ENCODE measurements at regions not wholly inside any gene's neighbourhood (a gene's known extent, or its start where the extent isn't known, plus 50 kb on each side); places are given as distances from the start of the nearest gene placed in this dataset.

DNA sequence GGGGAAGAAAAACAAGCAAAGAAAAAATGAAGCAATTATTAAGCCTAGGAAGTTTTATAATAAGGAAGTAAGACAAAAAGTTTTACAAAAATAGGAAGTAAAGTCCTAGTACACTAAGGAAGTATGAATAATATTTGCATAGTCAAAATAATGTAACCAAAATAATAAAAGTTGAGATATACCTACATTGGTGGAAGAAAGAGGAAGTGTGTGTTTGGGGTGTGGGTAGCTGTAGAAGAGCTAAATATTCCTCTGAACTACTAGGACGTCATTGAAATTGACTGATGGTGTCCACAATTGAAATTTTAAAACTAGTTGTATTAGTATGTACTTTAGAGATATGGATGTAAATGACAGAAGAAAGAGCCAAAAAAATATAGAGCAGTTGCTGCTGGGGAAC, 228.4 kb upstream of the OTX2 start:
- TF ChIP-seq, protein P1, sequence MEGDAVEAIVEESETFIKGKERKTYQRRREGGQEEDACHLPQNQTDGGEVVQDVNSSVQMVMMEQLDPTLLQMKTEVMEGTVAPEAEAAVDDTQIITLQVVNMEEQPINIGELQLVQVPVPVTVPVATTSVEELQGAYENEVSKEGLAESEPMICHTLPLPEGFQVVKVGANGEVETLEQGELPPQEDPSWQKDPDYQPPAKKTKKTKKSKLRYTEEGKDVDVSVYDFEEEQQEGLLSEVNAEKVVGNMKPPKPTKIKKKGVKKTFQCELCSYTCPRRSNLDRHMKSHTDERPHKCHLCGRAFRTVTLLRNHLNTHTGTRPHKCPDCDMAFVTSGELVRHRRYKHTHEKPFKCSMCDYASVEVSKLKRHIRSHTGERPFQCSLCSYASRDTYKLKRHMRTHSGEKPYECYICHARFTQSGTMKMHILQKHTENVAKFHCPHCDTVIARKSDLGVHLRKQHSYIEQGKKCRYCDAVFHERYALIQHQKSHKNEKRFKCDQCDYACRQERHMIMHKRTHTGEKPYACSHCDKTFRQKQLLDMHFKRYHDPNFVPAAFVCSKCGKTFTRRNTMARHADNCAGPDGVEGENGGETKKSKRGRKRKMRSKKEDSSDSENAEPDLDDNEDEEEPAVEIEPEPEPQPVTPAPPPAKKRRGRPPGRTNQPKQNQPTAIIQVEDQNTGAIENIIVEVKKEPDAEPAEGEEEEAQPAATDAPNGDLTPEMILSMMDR (IDR thresholded peaks at IDR 0.05; ENCODE audit: poor library complexity): no peak
- TF ChIP-seq EZH2 (IDR thresholded peaks at IDR 0.05; ENCODE audit: borderline replicate concordance): no peak

Measured in hepatocyte (in vitro differentiated cells).